Activated CD8-positive, alpha-beta T cell treated with anti-CD3 and anti-CD28 coated beads for 36 hours (primary cell): ENCODE measurements at regions not wholly inside any gene's neighbourhood (a gene's known extent, or its start where the extent isn't known, plus 50 kb on each side); places are given as distances from the start of the nearest gene placed in this dataset.
A peak's percentile ranks its signal among the peaks of the same experiment; 100 is the strongest.

Experiments
- ATAC-seq: fragments of 200-7000 bp; cut with Tn5 transposase; one replicate; pipeline ENCODE4 v1.10.0; 2021; ENCODE audit warnings: mild to moderate bottlenecking, moderate library complexity
- CTCF ChIA-PET: fragments of 350-600 bp; sonication (Branson Sonifier 250); formaldehyde crosslinking; loops from one replicate; lab custom pipeline; 2021; ENCODE audit warnings: antibody characterized with exemption; lab: Charles Lee
- POLR2A ChIA-PET: fragments of 350-600 bp; sonication (Branson Sonifier 250); formaldehyde crosslinking; loops from one replicate; lab custom pipeline; 2021; ENCODE audit warnings: antibody characterized with exemption; lab: Charles Lee
- DNase-seq: peaks from one replicate; pipeline ENCODE4 v3.0.0-alpha.2; 2020
- H3K27ac Mint-ChIP-seq: one replicate; pipeline ENCODE4 v1.8.0; 2021; ENCODE audit warnings: mild to moderate bottlenecking, mixed read lengths
- H3K27me3 Mint-ChIP-seq: one replicate; pipeline ENCODE4 v1.8.0; 2021; ENCODE audit warnings: mixed read lengths
- H3K36me3 Mint-ChIP-seq: one replicate; pipeline ENCODE4 v1.8.0; 2021; ENCODE audit warnings: low read depth, mixed read lengths
- H3K4me1 Mint-ChIP-seq: one replicate; pipeline ENCODE4 v1.8.0; 2021; ENCODE audit warnings: low read depth, mixed read lengths
- H3K4me3 Mint-ChIP-seq: one replicate; pipeline ENCODE4 v1.8.0; 2021; ENCODE audit warnings: mild to moderate bottlenecking, moderate library complexity, mixed read lengths
- H3K9me3 Mint-ChIP-seq: one replicate; pipeline ENCODE4 v1.8.0; 2021; ENCODE audit warnings: mixed read lengths
- CTCF ChIP-seq: fragments of 200-600 bp; IDR thresholded peaks from one replicate; pipeline ENCODE4 v1.8.0; 2022; ENCODE audit warnings: antibody characterized with exemption, mild to moderate bottlenecking
- intact Hi-C: fragments of 100-400 bp; cut with micrococcal nuclease; formaldehyde crosslinking; loops from one replicate; pipeline ENCODE4 v1.10.0; 2022

- H3K4me3 Mint-ChIP-seq = no peak overlapping the region
- no peak for DNase-seq
- peaks cover 18% of the 10 kb centered on the region for H3K4me1 Mint-ChIP-seq
- peaks cover 18% of the 10 kb centered on the region for H3K36me3 Mint-ChIP-seq
- TF ChIP-seq CTCF = no peak
- H3K9me3 Mint-ChIP-seq = peaks cover 15% of the 10 kb centered on the region
- POLR2A ChIA-PET = interaction anchor here (0.9 kb wide), 1 partner anchor 10 kb away, joined by 3 read pairs; no protein-coding TSS in a partner anchor
- no peak for ATAC-seq
- H3K27ac Mint-ChIP-seq = peak overlapping the region; percentile 80
- intact Hi-C loops = no loop called here
- CTCF ChIA-PET = interaction anchor here (1.0 kb wide), 1 partner anchor 77 kb away, joined by 3 read pairs; no protein-coding TSS in a partner anchor
- H3K27me3 Mint-ChIP-seq = no peaks in the 10 kb centered on the region
These were observed 271.4 kb downstream of the ZEB2 start for GRCh38 chr2:144248350-144249034.

GRCh38 chr2:144244938-144245337 lies 275.0 kb downstream of the ZEB2 start:
- TF ChIP-seq CTCF = no peak
- Mint-ChIP-seq H3K4me1 (peaks cover 40% of the 10 kb centered on the region), H3K9me3 (peaks cover 2% of the 10 kb centered on the region), H3K36me3 (peaks cover 8% of the 10 kb centered on the region), H3K27me3 (no peaks in the 10 kb centered on the region), H3K4me3 (no peak overlapping the region), H3K27ac (no peak overlapping the region)
- CTCF ChIA-PET = no interaction called here
- ATAC-seq (no peak), DNase-seq (no peak)
- POLR2A ChIA-PET = no interaction called here
- intact Hi-C loops = no loop called here

- ChIA-PET CTCF (interaction anchor here (1.4 kb wide), 1 partner anchor 12 kb away, joined by 3 read pairs; no protein-coding TSS in a partner anchor), POLR2A (no interaction called here)
- intact Hi-C loops = no loop called here
- no peak for TF ChIP-seq CTCF
- peaks cover 48% of the 10 kb centered on the region for H3K4me1 Mint-ChIP-seq
- ATAC-seq (no peak), DNase-seq (no peak)
- no peak overlapping the region for H3K4me3 Mint-ChIP-seq
- H3K27ac Mint-ChIP-seq = no peak overlapping the region
- peaks cover 2% of the 10 kb centered on the region for H3K9me3 Mint-ChIP-seq
- no peaks in the 10 kb centered on the region for H3K27me3 Mint-ChIP-seq
- H3K36me3 Mint-ChIP-seq = peaks cover 13% of the 10 kb centered on the region
These were observed 277.6 kb downstream of the ZEB2 start for GRCh38 chr2:144242311-144242710.

- Mint-ChIP-seq H3K4me3 (no peak overlapping the region), H3K9me3 (peaks cover 2% of the 10 kb centered on the region), H3K4me1 (peaks cover 48% of the 10 kb centered on the region), H3K27ac (peak overlapping the region; percentile 87), H3K27me3 (no peaks in the 10 kb centered on the region), H3K36me3 (peaks cover 10% of the 10 kb centered on the region)
- TF ChIP-seq CTCF = no peak
- POLR2A ChIA-PET = no interaction called here
- no peak for ATAC-seq
- CTCF ChIA-PET = interaction anchor here (1.2 to 1.4 kb wide), 2 partner anchors 13 to 20 kb away, joined by 3 read pairs; no protein-coding TSS in a partner anchor
- no peak for DNase-seq
- intact Hi-C loops = no loop called here
These were observed 278.1 kb downstream of the ZEB2 start for GRCh38 chr2:144241801-144242200.

GRCh38 chr2:144240656-144241339 lies 279.1 kb downstream of the ZEB2 start:
- ATAC-seq (peak; percentile 69), DNase-seq (peak; percentile 33)
- peak overlapping the region; percentile 87 for H3K27ac Mint-ChIP-seq
- CTCF ChIA-PET = interaction anchor here (1.2 to 1.4 kb wide), 2 partner anchors 14 to 19 kb away, joined by 3 read pairs; no protein-coding TSS in a partner anchor
- intact Hi-C loops = no loop called here
- peaks cover 55% of the 10 kb centered on the region for H3K4me1 Mint-ChIP-seq
- no peaks in the 10 kb centered on the region for H3K9me3 Mint-ChIP-seq
- no peak overlapping the region for H3K4me3 Mint-ChIP-seq
- H3K36me3 Mint-ChIP-seq = peaks cover 7% of the 10 kb centered on the region
- no peaks in the 10 kb centered on the region for H3K27me3 Mint-ChIP-seq
- no peak for TF ChIP-seq CTCF
- POLR2A ChIA-PET = interaction anchor here (1.2 kb wide), 1 partner anchor 24 kb away, joined by 3 read pairs; no protein-coding TSS in a partner anchor
